IPS-NIHi11 (cell line): ENCODE measurements at regions not wholly inside any gene's neighbourhood (a gene's known extent, or its start where the extent isn't known, plus 50 kb on each side); places are given as distances from the start of the nearest gene placed in this dataset.
"Not testable (repeated sequence)": the region's sequence is repeated elsewhere in the genome, so short reads cannot be mapped to it uniquely, and the experiment has no call there.

Experiments used
- DNase-seq: peaks from one replicate; pipeline ENCODE4 v3.0.0; 2012; ENCODE audit warnings: mixed read lengths, low spot score

DNA sequence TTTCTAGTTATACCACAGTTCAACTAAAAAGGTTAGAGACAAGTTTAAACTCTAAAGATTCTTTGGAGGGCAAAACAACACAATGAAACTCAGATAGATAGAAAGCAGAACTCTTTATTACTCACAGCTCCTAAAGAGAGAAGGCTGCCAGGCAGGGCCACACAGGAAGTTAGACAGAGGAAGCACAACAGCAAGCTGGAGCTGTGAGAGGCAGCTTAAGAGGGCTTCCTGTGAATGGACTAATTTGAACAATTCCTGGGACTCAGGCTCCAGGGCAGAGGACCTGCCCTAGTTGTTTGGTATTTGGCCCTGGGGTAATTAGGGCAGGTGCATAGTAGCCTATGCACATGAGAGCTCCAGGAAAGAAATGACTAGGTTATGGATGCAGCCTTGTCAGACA is 803.6 kb downstream of the DIAPH3 start:
- no peak for DNase-seq

DNA sequence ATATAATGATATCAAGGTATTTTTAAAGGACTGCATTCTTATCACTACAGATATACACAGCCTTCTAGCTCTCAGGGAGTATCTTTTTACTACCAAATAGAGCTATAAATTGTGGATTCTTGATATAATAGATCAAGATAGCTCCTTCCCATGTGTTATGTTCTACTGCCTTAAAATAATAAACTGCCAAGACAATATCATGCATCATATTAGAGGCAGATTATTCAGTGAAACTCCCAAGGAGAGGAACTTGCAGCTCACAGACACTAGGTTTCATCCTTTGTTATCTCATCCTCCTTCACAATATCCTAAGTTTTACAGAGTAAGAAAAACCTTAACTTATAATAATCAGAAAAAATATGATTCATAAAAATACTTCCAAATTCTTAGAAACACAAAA is 802.8 kb downstream of the DIAPH3 start:
- no peak for DNase-seq

DNA sequence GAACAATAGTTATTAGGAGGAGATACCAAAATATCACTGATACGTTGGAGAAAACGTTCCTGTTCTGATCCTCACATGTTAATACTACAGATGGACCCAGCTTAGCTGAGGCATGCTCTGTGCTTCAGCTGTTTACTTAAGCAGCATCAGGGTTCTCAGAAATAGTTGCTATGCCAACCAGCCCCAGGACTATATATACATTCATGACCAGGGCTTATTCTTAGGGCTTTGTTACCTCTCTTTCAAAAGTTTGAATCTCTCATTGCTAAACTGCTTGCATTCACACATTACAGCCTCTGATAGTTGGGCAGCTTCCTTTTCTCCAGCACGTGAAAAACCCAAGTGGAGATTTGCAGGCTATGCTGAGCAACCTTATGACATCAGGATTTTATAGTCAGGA is 800.4 kb downstream of the DIAPH3 start:
- DNase-seq, result no peak

DNA sequence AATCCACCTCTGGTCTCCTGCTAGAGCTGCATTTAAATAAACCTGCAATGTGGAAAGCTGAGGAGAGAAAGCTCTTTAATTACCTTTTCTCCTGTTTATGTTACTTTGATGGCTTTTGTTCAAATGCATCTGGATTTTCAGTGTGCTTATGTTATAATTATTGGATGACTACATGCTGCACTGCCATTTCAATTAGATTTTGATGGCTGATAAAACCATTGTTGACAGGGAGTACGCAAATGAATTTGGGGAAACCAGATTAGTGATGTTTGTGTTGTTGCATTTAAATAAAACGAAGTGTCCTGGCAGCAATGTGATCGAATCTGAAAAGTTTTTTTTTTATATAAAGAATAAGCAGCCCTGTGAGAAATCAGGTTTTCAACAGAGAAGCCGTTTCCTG is 799.8 kb downstream of the DIAPH3 start:
- no peak for DNase-seq

DNA sequence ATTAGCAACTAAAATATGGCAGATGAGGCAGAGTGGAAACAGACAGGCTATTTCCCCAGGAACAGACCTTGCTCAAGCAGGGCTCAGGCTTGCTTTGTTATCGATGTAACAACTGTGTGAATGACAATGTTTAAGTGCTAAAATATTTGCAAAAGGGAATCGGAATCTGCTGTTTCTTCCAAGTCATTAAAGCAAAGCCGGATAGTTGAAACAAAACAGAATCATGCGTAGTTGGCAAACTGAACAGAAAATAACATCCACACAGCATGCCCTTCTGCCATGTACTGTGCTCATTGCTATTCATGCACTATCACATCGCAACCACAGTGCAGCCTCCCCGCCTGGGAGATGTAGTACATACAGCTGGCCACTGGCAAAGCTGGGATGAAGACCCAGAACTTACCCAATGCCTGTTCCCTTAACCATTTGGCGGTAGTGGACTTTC is 799.1 kb downstream of the DIAPH3 start:
- DNase-seq, result peak; percentile 43

DNA sequence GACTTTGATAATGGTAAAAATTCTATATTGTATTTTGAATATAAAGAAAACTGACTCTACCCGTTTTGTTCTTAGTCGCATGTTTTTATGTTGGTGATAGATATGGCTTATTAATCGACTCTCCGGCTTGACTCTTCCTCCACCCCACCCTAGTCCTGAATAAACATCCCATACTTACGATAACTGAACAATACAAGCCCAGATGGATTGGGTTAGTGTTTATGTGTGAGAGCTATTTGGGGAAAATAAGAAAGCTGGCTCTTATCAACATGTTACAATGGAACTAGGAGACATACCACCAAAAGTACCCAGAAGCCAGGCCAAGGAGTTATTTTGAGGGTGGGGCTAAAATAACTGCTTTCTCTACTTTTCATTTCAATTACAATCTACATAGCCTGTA is 796.3 kb downstream of the DIAPH3 start:
- no peak for DNase-seq

- no peak for DNase-seq
Observed at GRCh38 chr13:59367904-59368303, 795.8 kb downstream of the DIAPH3 start.

- no peak for DNase-seq
Observed at GRCh38 chr13:59368693-59369092, 795.0 kb downstream of the DIAPH3 start.

DNA sequence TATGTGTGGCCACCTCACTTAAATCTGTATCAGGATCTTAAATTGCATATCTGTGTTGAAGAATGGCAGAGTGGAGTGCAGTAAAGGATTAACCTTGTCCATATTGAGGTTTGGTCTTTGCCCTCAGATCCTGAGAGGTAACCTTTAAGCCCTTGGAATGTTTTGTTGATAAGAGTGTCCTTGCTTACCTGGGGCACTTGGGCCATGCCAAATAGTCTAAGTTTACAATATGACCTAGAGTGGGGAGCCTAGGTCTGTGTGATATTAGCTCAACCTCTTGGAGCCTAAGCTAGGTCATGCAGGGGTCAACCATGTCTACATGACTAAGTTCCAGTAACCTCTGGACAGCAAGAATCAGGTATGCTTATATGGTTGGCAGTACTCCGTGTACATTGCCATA is 792.5 kb downstream of the DIAPH3 start:
- DNase-seq, result no peak

DNA sequence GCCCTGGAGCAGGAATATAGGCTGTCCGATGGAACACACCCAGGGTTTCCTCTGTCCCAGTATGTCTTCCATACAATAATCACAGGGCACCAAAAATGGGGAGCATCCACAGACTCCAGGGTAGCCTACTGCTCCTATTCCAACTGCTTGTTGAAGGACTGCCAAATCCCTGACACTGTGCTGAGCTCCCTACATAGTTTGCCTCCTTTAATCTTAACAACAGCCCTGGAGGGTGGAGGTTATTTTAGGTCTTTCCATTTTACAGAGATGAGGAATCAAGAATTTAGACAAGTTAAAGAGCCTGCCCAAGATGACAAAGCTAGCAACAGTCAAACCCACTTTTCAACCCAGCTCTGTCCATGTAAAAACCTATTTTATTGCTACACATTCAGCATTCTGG is 790.4 kb downstream of the DIAPH3 start:
- DNase-seq, result no peak

DNA sequence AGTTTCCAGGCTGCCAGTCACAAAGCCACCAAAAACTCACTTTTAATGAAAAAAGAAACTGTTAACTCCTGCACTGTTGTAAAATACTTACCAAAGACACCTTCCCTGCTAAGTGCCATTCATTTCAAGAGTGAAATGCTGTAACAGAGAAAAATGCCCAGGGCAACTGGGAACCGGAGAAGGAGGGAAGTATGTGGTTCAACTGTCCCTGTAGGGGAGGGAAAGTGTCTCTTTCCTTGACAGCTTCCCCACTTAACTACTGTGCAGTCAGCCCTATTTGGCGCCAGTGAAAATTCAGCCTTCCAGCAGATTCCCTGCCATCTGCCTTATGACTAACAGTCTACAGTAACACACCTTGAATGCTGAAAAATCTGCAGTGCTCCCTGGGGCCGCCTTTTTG is 789.0 kb downstream of the DIAPH3 start:
- DNase-seq, result no peak

DNA sequence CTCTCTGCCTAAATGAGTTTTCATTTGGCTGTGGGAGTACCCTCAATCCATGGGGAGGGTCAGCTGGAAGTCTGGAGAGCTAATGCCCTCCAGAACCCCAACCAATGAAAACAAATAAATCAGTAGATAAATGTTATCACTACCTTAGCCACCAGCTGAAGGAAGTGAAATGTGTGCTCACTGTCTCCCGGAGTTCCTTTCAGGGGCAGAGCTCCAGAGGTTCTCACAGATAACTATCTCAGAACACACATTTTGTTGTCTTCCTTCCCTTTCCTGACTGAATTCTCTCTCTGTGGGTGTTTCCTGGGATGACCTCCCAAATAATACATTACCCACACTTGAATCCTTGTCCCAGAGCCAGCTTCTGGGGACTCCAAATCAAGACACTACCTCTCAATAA is 779.6 kb downstream of the DIAPH3 start:
- no peak for DNase-seq

GRCh38 chr13:59391696-59392095 is 772.0 kb downstream of the DIAPH3 start:
- DNase-seq, result peak; percentile 66

DNA sequence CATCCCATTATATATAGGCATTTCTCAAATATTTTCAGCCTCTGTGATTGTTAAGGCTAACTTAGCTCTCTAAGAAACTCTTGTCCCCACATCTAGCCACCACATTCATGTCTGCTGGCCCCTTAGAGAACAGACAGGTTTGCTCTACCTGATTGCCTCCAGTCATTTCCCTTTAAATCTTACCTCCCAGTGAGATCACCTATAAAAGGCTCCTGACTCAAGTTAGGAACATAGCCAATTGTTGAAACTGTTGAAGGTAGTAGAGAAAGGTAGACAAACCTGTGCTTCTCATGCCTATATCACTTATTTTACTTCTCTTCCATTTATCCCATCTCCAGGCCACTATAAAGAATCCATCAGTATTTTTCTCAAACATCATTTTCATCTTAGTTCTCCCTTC is 771.4 kb downstream of the DIAPH3 start:
- DNase-seq, result no peak

DNA sequence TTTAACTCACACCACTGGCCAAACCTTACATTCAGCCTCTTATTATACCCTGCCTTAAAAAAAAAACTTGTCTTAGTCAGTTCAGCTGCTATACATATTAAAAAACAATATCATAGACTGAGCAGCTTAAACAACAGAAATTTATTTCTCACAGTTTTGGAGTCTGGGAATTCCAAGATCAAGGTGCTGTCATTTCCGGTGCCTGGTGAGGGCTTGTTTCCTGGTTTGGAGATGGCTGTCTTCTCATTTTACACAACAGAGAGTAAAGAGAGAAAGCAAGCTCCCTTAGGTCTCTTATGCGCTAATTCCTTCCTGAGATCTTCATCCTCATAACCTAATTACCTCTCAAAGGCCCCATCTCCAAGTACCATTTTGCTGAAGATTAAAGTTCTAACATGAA is 769.2 kb downstream of the DIAPH3 start:
- no peak for DNase-seq

GRCh38 chr13:59398127-59398526 is 765.6 kb downstream of the DIAPH3 start:
- no peak for DNase-seq

- DNase-seq, result no peak
Observed at GRCh38 chr13:59398661-59399060, 765.1 kb downstream of the DIAPH3 start.

GRCh38 chr13:59399513-59399912 is 764.2 kb downstream of the DIAPH3 start:
- no peak for DNase-seq

- DNase-seq, result no peak
Observed at GRCh38 chr13:59404331-59404730, 759.4 kb downstream of the DIAPH3 start.

DNA sequence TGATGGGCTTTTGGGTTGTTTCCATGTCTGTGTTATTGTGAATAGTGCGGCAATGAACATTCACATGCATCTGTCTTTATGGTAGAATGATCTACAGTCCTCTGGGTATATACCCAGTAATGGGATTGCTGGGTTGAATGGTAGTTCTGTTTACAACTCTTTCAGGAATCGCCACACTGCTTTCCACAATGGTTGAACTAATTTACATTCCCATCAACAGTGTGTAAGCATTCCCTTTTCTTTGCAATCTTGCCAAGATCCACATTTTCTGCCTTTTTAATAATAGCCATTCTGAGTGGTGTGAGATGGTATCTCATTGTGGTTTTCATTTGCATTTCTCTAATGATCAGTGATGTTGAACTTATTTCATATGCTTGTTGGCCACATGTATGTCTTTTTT is 756.5 kb downstream of the DIAPH3 start:
- DNase-seq, result not testable (repeated sequence)

DNA sequence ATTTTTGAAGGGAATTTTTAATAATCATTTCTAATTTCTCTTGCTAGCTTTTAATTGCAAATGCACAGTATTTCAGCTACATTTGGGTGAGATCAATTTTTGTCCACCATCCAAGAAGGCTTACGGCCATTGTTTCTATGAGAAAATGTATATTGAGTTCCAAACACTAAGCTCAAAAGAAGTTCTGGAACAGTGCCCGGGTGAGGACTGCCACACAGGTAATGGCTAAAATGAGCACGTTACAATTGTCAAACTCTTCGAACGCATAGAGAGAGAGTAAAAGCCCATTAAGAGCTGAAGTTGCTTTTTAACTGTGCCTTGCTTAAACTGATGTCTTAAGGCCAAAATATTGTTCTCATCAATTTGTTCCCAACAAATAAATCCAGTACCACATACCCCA is 755.0 kb downstream of the DIAPH3 start:
- no peak for DNase-seq

DNA sequence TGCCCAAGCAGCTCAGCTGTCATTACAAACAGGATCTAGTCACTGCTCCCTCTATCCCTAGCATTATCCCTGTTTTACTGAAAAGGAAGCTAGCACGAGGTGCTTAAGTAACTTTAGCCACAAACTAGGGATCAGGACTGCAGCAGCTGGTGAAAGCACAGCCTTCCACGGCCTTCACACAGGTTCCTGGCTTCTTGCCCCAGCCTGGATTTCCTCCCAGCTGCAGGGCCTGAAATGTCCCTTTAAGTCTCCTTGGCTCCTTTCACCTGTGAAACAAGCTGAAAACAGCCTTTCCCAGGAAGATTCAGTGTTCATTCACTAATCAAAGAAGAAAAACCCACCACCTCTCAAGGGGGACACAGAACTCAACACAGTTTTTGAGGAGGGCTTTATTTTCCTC is 754.5 kb downstream of the DIAPH3 start:
- DNase-seq, result peak; percentile 32

GRCh38 chr13:59409634-59410200 is 754.0 kb downstream of the DIAPH3 start:
- peak; percentile 49 for DNase-seq

- DNase-seq, result no peak
Observed at GRCh38 chr13:59413126-59413525, 750.6 kb downstream of the DIAPH3 start.

GRCh38 chr13:59414006-59414405 is 749.7 kb downstream of the DIAPH3 start:
- DNase-seq, result no peak
